Skeletal muscle tissue (tissue), 3 donors: ENCODE measurements at regions not wholly inside any gene's neighbourhood (a gene's known extent, or its start where the extent isn't known, plus 50 kb on each side); places are given as distances from the start of the nearest gene placed in this dataset.

Experiments
- H3K27ac ChIP-seq: one replicate; pipeline ENCODE4 v1.7.0; 2013; ENCODE audit warnings: mild to moderate bottlenecking, low read depth, low read length, inconsistent platforms
- H3K27me3 ChIP-seq, 3 donors: one replicate each; pipeline ENCODE4 v1.7.0; 2013; ENCODE audit warnings: low read length in 3 of 3; ENCODE audit not compliant: control insufficient read depth in 3 of 3, insufficient read depth in 3 of 3
- H3K36me3 ChIP-seq, 3 donors: one replicate each; pipeline ENCODE4 v1.7.0; 2013; ENCODE audit warnings: low read length in 3 of 3; ENCODE audit not compliant: control insufficient read depth in 3 of 3, insufficient read depth in 3 of 3
- H3K4me1 ChIP-seq, 3 donors: one replicate each; pipeline ENCODE4 v1.7.0; 2013; ENCODE audit warnings: low read length in 3 of 3, mild to moderate bottlenecking in 3 of 3; ENCODE audit not compliant: control insufficient read depth in 3 of 3, insufficient read depth in 3 of 3
- H3K4me3 ChIP-seq, 3 donors: one replicate each; pipeline ENCODE4 v1.7.0; 2013; ENCODE audit warnings: low read length in 3 of 3
- H3K9ac ChIP-seq, 3 donors: one replicate each; pipeline ENCODE4 v1.7.0; 2013; ENCODE audit warnings: low read length in 3 of 3, mild to moderate bottlenecking in 3 of 3, moderate library complexity in 2 of 3, low read depth in 1 of 3
- H3K9me3 ChIP-seq, 3 donors: one replicate each; pipeline ENCODE4 v1.7.0; 2013; ENCODE audit warnings: low read length in 3 of 3; ENCODE audit not compliant: control insufficient read depth in 3 of 3
- donor health status: Osteomylitis.

- Histone ChIP-seq H3K9ac (no peak overlapping the region), H3K4me1 (no peaks in the 10 kb centered on the region), H3K9me3 (no peaks in the 10 kb centered on the region), H3K27me3 (no peaks in the 10 kb centered on the region), H3K4me3 (no peak overlapping the region), H3K27ac (no peak overlapping the region), H3K36me3 (no peaks in the 10 kb centered on the region)
Measured at GRCh38 chr9:38160613-38161215, 91.7 kb upstream of the SHB start.

- Histone ChIP-seq H3K27ac (no peak overlapping the region), H3K36me3 (no peaks in the 10 kb centered on the region), H3K9ac (no peak overlapping the region)
Measured at GRCh38 chr9:38159599-38159998, 90.6 kb upstream of the SHB start.

GRCh38 chr9:38158628-38159027 is 89.6 kb upstream of the SHB start:
- Histone ChIP-seq H3K9me3 (no peaks in the 10 kb centered on the region), H3K27ac (no peak overlapping the region), H3K27me3 (no peaks in the 10 kb centered on the region), H3K4me1 (peaks cover 0 to 5% (median 4%) of the 10 kb centered on the region in 3 donors), H3K9ac (no peak overlapping the region), H3K4me3 (no peak overlapping the region), H3K36me3 (no peaks in the 10 kb centered on the region)

More at GRCh38 chr9:38159599-38159998, 90.6 kb upstream of the SHB start:
- H3K4me3 ChIP-seq, result no peak overlapping the region
- no peaks in the 10 kb centered on the region for H3K27me3 ChIP-seq
- peaks cover 0 to 4% (median 4%) of the 10 kb centered on the region in 3 donors for H3K4me1 ChIP-seq
- no peaks in the 10 kb centered on the region for H3K9me3 ChIP-seq

GRCh38 chr9:38157711-38158110 is 88.7 kb upstream of the SHB start:
- Histone ChIP-seq H3K4me1 (peaks cover 0 to 7% (median 4%) of the 10 kb centered on the region in 3 donors), H3K36me3 (no peaks in the 10 kb centered on the region)

GRCh38 chr9:38154501-38155421 is 85.7 kb upstream of the SHB start:
- no peak overlapping the region for H3K4me3 ChIP-seq
- no peaks in the 10 kb centered on the region for H3K9me3 ChIP-seq
- peaks cover 0 to 7% (median 4%) of the 10 kb centered on the region in 3 donors for H3K4me1 ChIP-seq
- peaks cover 0 to 4% (median 3%) of the 10 kb centered on the region in 3 donors for H3K27me3 ChIP-seq
- H3K9ac ChIP-seq, result no peak overlapping the region
- no peaks in the 10 kb centered on the region for H3K36me3 ChIP-seq
- no peak overlapping the region for H3K27ac ChIP-seq

More at GRCh38 chr9:38157711-38158110, 88.7 kb upstream of the SHB start:
- Histone ChIP-seq H3K27ac (no peak overlapping the region), H3K4me3 (no peak overlapping the region), H3K27me3 (no peaks in the 10 kb centered on the region), H3K9me3 (no peaks in the 10 kb centered on the region), H3K9ac (no peak overlapping the region)

GRCh38 chr9:38153910-38154291 is 84.9 kb upstream of the SHB start:
- Histone ChIP-seq H3K4me3 (no peak overlapping the region), H3K27ac (no peak overlapping the region), H3K9me3 (no peaks in the 10 kb centered on the region), H3K4me1 (peaks cover 0 to 7% (median 4%) of the 10 kb centered on the region in 3 donors), H3K27me3 (peaks cover 2 to 5% (median 3%) of the 10 kb centered on the region in 3 donors), H3K36me3 (no peaks in the 10 kb centered on the region), H3K9ac (no peak overlapping the region)

- Histone ChIP-seq H3K27ac (no peak overlapping the region), H3K4me3 (no peak overlapping the region), H3K27me3 (peaks cover 3 to 5% (median 3%) of the 10 kb centered on the region in 3 donors), H3K36me3 (no peaks in the 10 kb centered on the region), H3K4me1 (peaks cover 0 to 7% (median 4%) of the 10 kb centered on the region in 3 donors), H3K9me3 (no peaks in the 10 kb centered on the region), H3K9ac (no peak overlapping the region)
Measured at GRCh38 chr9:38153152-38153909, 84.3 kb upstream of the SHB start.

GRCh38 chr9:38149647-38150046 is 80.6 kb upstream of the SHB start:
- Histone ChIP-seq H3K27me3 (peaks cover 3 to 5% (median 3%) of the 10 kb centered on the region in 3 donors), H3K4me1 (peaks cover 0 to 3% (median under 1%) of the 10 kb centered on the region in 3 donors), H3K27ac (no peak overlapping the region), H3K9me3 (no peaks in the 10 kb centered on the region), H3K36me3 (no peaks in the 10 kb centered on the region), H3K9ac (no peak overlapping the region), H3K4me3 (no peak overlapping the region)

GRCh38 chr9:38146844-38147243 is 77.8 kb upstream of the SHB start:
- no peak overlapping the region for H3K4me3 ChIP-seq
- H3K4me1 ChIP-seq, result peaks cover 0 to 5% (median 3%) of the 10 kb centered on the region in 3 donors
- no peak overlapping the region for H3K27ac ChIP-seq
- H3K9me3 ChIP-seq, result no peaks in the 10 kb centered on the region
- no peak overlapping the region for H3K9ac ChIP-seq
- H3K27me3 ChIP-seq, result peaks cover 3 to 9% (median 3%) of the 10 kb centered on the region in 3 donors
- H3K36me3 ChIP-seq, result no peaks in the 10 kb centered on the region
